RCC 7860 (cell line): ENCODE measurements at regions not wholly inside any gene's neighbourhood (a gene's known extent, or its start where the extent isn't known, plus 50 kb on each side); places are given as distances from the start of the nearest gene placed in this dataset.

ENCODE experiments used
- DNase-seq: peaks from one replicate; pipeline ENCODE4 v3.0.0-alpha.2; 2015; ENCODE audit warnings: low spot score
- FAIRE-seq: peaks from 2 replicates; lab custom pipeline; 2012; peaks lifted over from hg19 to GRCh38; lab: Jason Lieb, UNC

- FAIRE-seq = no peak
- peak; percentile 45 for DNase-seq
Observed at GRCh38 chr7:125599387-125599786, 669.8 kb upstream of the POT1 start.

GRCh38 chr7:125592331-125592730 lies 662.7 kb upstream of the POT1 start:
- FAIRE-seq (no peak), DNase-seq (no peak)

GRCh38 chr7:125573126-125573525 lies 643.5 kb upstream of the POT1 start:
- FAIRE-seq = no peak
- no peak for DNase-seq

GRCh38 chr7:125572414-125572813 lies 642.8 kb upstream of the POT1 start:
- no peak for FAIRE-seq
- no peak for DNase-seq

- DNase-seq = no peak
- no peak for FAIRE-seq
Observed at GRCh38 chr7:125568799-125569198, 639.2 kb upstream of the POT1 start.

GRCh38 chr7:125567686-125568085 lies 638.1 kb upstream of the POT1 start:
- DNase-seq (no peak), FAIRE-seq (no peak)

- no peak for DNase-seq
- no peak for FAIRE-seq
Observed at GRCh38 chr7:125563964-125564529, 634.4 kb upstream of the POT1 start.

- FAIRE-seq = no peak
Observed at GRCh38 chr7:125563557-125563956, 633.9 kb upstream of the POT1 start.

GRCh38 chr7:125561006-125561405 lies 631.4 kb upstream of the POT1 start:
- FAIRE-seq (no peak), DNase-seq (no peak)

More at GRCh38 chr7:125563557-125563956, 633.9 kb upstream of the POT1 start:
- no peak for DNase-seq

- DNase-seq = no peak
- no peak for FAIRE-seq
Observed at GRCh38 chr7:125559921-125560320, 630.3 kb upstream of the POT1 start.

- no peak for FAIRE-seq
- no peak for DNase-seq
Observed at GRCh38 chr7:125555916-125556315, 626.3 kb upstream of the POT1 start.

- DNase-seq (no peak), FAIRE-seq (peak; percentile 56)
Observed at GRCh38 chr7:125551008-125551407, 621.4 kb upstream of the POT1 start.

- DNase-seq (no peak), FAIRE-seq (no peak)
Observed at GRCh38 chr7:125547505-125547904, 617.9 kb upstream of the POT1 start.

GRCh38 chr7:125530553-125530952 lies 600.9 kb upstream of the POT1 start:
- FAIRE-seq = no peak
- DNase-seq = no peak

GRCh38 chr7:125529249-125529648 lies 599.6 kb upstream of the POT1 start:
- FAIRE-seq (peak; percentile 59), DNase-seq (peak; percentile 20)

GRCh38 chr7:125526958-125527357 lies 597.3 kb upstream of the POT1 start:
- FAIRE-seq (peak; percentile 44), DNase-seq (no peak)

- no peak for FAIRE-seq
- DNase-seq = no peak
Observed at GRCh38 chr7:125526092-125526491, 596.5 kb upstream of the POT1 start.

GRCh38 chr7:125516194-125516593 lies 586.6 kb upstream of the POT1 start:
- no peak for FAIRE-seq

GRCh38 chr7:125512373-125512772 lies 582.7 kb upstream of the POT1 start:
- FAIRE-seq (no peak), DNase-seq (no peak)

More at GRCh38 chr7:125516194-125516593, 586.6 kb upstream of the POT1 start:
- DNase-seq = no peak

- FAIRE-seq (no peak), DNase-seq (no peak)
Observed at GRCh38 chr7:125511310-125511709, 581.7 kb upstream of the POT1 start.

- FAIRE-seq (no peak), DNase-seq (no peak)
Observed at GRCh38 chr7:125506331-125506730, 576.7 kb upstream of the POT1 start.

GRCh38 chr7:125504848-125505247 lies 575.2 kb upstream of the POT1 start:
- no peak for FAIRE-seq

GRCh38 chr7:125495997-125496396 lies 566.4 kb upstream of the POT1 start:
- FAIRE-seq (no peak), DNase-seq (no peak)

More at GRCh38 chr7:125504848-125505247, 575.2 kb upstream of the POT1 start:
- DNase-seq = no peak
